ENCODE measurements at regions not wholly inside any gene's neighbourhood (a gene's known extent, or its start where the extent isn't known, plus 50 kb on each side); places are given as distances from the start of the nearest gene placed in this dataset.
"Not testable (repeated sequence)": the region's sequence is repeated elsewhere in the genome, so short reads cannot be mapped to it uniquely, and the experiment has no call there.

DNA sequence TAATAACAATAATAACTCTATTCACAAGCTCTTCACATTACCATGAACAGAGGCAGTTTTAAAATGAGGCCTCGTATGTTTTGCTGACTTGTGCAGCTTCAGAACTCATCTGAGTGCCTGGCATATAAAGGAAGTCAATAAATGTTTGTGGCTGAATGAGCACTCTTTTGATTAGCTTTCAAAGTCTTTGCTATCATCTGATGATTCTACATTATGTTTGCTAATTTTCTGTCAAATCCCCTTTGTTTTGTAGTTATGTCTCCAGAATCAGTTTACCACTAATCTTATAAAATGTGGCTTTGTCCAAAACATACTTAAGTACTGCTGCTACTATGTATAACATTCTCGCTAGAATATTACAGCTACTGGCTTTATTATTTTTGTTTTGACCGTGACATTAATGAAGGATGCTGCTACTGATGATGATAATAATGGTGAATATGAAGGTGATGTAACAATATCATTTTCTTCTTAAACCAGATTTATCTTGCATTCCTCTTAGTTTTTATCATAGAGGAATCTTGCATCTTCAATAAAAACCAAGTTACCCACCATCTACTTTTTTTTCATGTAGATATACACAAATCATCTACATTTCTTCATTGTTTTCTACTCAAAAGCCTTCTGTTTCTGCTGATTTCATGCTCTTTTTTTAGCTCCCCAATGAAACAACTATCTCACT is 384.5 kb downstream of the NAF1 start:
- Histone ChIP-seq H3K27me3 (no peaks in the 10 kb centered on the region), H3K4me3 (no peak overlapping the region), H3K27ac (no peak overlapping the region), H3K4me1 (ENCODE audit: low read depth) (no peaks in the 10 kb centered on the region), H3K9me3 (ENCODE audit: low read depth) (no peaks in the 10 kb centered on the region), H3K36me3 (no peaks in the 10 kb centered on the region)
- no peak for DNase-seq (ENCODE audit: low read depth in 1 of 2, low spot score in 1 of 2)
- TF ChIP-seq, protein P1, sequence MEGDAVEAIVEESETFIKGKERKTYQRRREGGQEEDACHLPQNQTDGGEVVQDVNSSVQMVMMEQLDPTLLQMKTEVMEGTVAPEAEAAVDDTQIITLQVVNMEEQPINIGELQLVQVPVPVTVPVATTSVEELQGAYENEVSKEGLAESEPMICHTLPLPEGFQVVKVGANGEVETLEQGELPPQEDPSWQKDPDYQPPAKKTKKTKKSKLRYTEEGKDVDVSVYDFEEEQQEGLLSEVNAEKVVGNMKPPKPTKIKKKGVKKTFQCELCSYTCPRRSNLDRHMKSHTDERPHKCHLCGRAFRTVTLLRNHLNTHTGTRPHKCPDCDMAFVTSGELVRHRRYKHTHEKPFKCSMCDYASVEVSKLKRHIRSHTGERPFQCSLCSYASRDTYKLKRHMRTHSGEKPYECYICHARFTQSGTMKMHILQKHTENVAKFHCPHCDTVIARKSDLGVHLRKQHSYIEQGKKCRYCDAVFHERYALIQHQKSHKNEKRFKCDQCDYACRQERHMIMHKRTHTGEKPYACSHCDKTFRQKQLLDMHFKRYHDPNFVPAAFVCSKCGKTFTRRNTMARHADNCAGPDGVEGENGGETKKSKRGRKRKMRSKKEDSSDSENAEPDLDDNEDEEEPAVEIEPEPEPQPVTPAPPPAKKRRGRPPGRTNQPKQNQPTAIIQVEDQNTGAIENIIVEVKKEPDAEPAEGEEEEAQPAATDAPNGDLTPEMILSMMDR (IDR thresholded peaks at IDR 0.05; ENCODE audit: low read depth, low read length), result no peak

DNA sequence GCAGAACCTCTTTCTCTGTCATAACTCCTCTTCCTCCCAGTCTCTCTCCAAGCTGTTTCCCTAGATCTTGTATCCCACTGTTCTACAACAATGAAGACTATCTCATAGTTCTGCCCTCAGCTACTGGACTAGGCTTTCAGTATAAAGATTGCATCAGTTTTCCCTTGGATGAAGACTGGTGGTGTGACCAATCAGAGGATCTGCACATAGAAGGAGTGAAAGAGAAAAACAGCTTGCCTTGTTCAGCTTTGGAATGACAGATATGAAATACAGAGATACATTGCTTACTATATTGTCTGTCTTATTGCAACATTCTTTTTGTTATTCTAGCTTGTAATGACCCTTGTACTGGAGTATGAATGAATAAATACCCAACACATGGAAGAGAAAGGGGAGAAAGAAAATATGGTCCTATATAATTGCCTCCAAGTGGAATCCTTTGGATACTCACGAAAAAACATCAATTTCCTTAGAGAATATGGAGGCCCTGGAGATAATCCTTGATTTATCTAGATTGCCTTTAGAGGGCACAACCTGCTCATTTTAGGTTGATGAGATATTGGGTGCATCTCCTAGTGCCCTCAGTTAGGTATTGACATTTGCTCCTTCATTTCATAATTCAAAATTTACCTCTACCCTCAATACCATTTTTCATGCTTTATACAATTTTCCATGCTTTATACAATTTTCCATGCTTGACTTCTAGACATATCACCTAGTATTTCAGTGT is 395.8 kb downstream of the NAF1 start:
- no peaks in the 10 kb centered on the region for H3K36me3 ChIP-seq
- no peaks in the 10 kb centered on the region for H3K4me1 ChIP-seq (ENCODE audit: low read depth)
- no peaks in the 10 kb centered on the region for H3K27me3 ChIP-seq
- TF ChIP-seq, protein P1 (IDR thresholded peaks at IDR 0.05; ENCODE audit: low read depth, low read length), result no peak
- peak in 1 of 2 donors; percentile 75 for DNase-seq (ENCODE audit: low read depth in 1 of 2, low spot score in 1 of 2)
- no peak overlapping the region for H3K27ac ChIP-seq
- H3K9me3 ChIP-seq (ENCODE audit: low read depth), result no peaks in the 10 kb centered on the region
- H3K4me3 ChIP-seq, result no peak overlapping the region

DNA sequence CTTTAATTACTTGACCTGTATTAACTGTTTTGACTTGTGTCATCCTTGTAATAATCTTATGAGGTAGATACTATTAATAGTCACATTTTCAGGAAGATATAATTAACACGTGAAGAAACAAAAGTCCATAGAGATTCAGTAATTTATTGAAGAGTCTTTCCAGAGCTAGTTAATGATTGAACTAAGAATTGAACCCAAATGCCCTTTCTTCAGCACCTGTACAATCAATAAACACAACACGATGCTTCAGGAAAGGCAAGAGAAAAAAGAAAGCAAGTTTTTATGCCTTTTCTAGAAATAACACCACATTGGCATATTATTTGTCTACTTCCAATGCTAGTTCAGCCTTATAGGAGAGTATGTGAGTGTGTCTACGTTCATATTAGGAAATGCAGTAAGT is 399.6 kb downstream of the NAF1 start:
- Histone ChIP-seq H3K36me3 (no peaks in the 10 kb centered on the region), H3K27me3 (no peaks in the 10 kb centered on the region), H3K4me1 (ENCODE audit: low read depth) (no peaks in the 10 kb centered on the region), H3K27ac (no peak overlapping the region), H3K4me3 (no peak overlapping the region), H3K9me3 (ENCODE audit: low read depth) (no peaks in the 10 kb centered on the region)
- TF ChIP-seq, protein P1 (IDR thresholded peaks at IDR 0.05; ENCODE audit: low read depth, low read length), result no peak
- DNase-seq (ENCODE audit: low read depth in 1 of 2, low spot score in 1 of 2), result no peak

DNA sequence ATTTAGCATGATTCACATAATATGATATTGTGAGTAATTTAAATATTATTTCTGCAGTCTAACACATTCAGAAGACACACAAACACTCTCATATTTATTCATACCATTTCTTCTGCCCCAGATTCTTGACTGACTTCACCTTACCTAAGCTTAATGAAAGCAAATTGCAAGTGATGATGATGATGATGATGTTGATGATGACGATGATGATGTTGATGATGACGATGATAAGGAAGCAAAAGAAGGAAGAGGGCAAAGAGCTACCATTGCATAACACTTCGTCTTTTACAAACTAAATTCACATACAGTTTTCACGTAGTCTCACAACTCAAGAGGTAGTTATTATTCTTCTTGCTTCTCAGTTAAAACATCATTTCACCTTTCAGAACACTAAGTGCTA is 404.7 kb downstream of the NAF1 start:
- TF ChIP-seq, protein P1 (IDR thresholded peaks at IDR 0.05; ENCODE audit: low read depth, low read length), result no peak
- Histone ChIP-seq H3K4me1 (ENCODE audit: low read depth) (no peaks in the 10 kb centered on the region), H3K36me3 (no peaks in the 10 kb centered on the region), H3K9me3 (ENCODE audit: low read depth) (no peaks in the 10 kb centered on the region), H3K27me3 (no peaks in the 10 kb centered on the region), H3K27ac (no peak overlapping the region), H3K4me3 (no peak overlapping the region)
- DNase-seq (ENCODE audit: low read depth in 1 of 2, low spot score in 1 of 2), result no peak

DNA sequence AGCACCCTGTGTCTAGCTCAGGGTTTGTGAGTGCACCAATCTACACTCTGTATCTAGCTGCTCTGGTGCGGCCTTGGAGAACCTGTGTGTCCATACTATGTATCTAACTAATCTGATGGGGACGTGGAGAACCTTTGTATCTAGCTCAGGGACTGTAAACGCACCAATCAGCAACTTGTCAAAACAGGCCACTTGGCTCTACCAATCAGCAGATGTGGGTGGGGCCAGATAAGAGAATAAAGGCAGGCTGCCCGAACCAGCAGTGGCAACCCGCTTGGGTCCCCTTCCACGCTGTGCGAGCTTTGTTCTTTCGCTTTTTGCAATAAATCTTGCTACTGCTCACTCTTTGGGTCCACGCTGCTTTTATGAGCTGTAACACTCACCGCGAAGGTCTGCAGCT is 426.5 kb downstream of the NAF1 start:
- not testable (repeated sequence) for H3K4me1 ChIP-seq (ENCODE audit: low read depth); H3K27ac ChIP-seq; H3K27me3 ChIP-seq; H3K36me3 ChIP-seq; H3K4me3 ChIP-seq; H3K9me3 ChIP-seq (ENCODE audit: low read depth); DNase-seq (ENCODE audit: low read depth in 1 of 2, low spot score in 1 of 2)

DNA sequence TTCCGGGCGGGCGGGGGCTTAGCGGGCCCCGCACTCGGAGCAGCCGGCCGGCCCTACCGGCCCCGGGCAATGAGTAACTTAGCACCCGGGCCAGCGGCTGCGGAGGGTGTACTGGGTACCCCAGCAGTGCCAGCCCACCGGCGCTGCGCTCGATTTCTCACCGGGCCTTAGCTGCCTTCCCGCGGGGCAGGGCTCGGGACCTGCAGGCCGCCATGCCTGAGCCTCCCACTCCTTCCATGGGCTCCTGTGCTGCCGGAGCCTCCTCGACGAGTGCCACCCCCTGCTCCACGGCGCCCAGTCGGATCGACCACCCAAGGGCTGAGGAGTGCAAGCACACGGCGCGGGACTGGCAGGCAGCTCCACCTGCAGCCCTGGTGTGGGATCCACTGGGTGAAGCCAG is 427.1 kb downstream of the NAF1 start:
- not testable (repeated sequence) for H3K4me3 ChIP-seq; DNase-seq (ENCODE audit: low read depth in 1 of 2, low spot score in 1 of 2); H3K27ac ChIP-seq; H3K36me3 ChIP-seq; H3K9me3 ChIP-seq (ENCODE audit: low read depth); H3K27me3 ChIP-seq; H3K4me1 ChIP-seq (ENCODE audit: low read depth)
